ENCODE measurements at regions not wholly inside any gene's neighbourhood (a gene's known extent, or its start where the extent isn't known, plus 50 kb on each side); places are given as distances from the start of the nearest gene placed in this dataset.

GRCh38 chr2:13495051-13495450 is 778.3 kb downstream of the TRIB2 start (continued):
- TF ChIP-seq REST (IDR thresholded peaks at IDR 0.05; ENCODE audit: low read depth, low read length) (no peak), TCF7 (IDR thresholded peaks at IDR 0.05; ENCODE audit: borderline replicate concordance) (no peak), CEBPZ (IDR thresholded peaks at IDR 0.05; ENCODE audit: low read depth, low read length) (no peak), PAX8 (IDR thresholded peaks at IDR 0.05) (no peak), NFIC (IDR thresholded peaks at IDR 0.05; ENCODE audit: low read depth, low read length) (peak; percentile 52; the same call in 1 of the 2 replicates), PBX3 (IDR thresholded peaks at IDR 0.05; ENCODE audit: insufficient replicate concordance, low read depth, low read length) (no peak), ZNF592 (IDR thresholded peaks at IDR 0.05) (no peak), NR2C2 (IDR thresholded peaks at IDR 0.05; ENCODE audit: borderline replicate concordance, control insufficient read depth, insufficient read length, low read depth) (no peak), MTA2 (IDR thresholded peaks at IDR 0.05; ENCODE audit: low read depth) (0 out of 2 replicates have a peak, but pooled peaks have one; percentile 17), E2F8 (IDR thresholded peaks at IDR 0.05; ENCODE audit: low read depth, partially characterized antibody) (no peak), NR2F1 (conservative IDR thresholded peaks at IDR 0.05) (no peak), ZNF384 (IDR thresholded peaks at IDR 0.05; ENCODE audit: borderline replicate concordance, low read depth, low read length) (peak; percentile 64)
